H1 (cell line): ENCODE measurements at regions not wholly inside any gene's neighbourhood (a gene's known extent, or its start where the extent isn't known, plus 50 kb on each side); places are given as distances from the start of the nearest gene placed in this dataset.

Experiments used
- CEBPB ChIP-seq: IDR thresholded peaks from 2 replicates; pipeline ENCODE4 v1.6.1; 2012; ENCODE audit warnings: low read depth, low read length
- CHD7 ChIP-seq: fragments of 300-600 bp; sonication (generic); IDR thresholded peaks from 2 replicates; pipeline ENCODE4 v1.7.1; 2012; ENCODE audit warnings: low read length, moderate library complexity, mild to moderate bottlenecking, inconsistent platforms; ENCODE audit not compliant: insufficient replicate concordance
- CTCF ChIP-seq, 3 experiments: IDR thresholded peaks; 1 replicate in 2 of 3; 2 replicates in 1 of 3; pipeline versions ENCODE4 v1.5.1 to v1.6.1; 2011; ENCODE audit warnings: low read length in 3 of 3, mild to moderate bottlenecking in 3 of 3, inconsistent platforms in 2 of 3, low read depth in 1 of 3, moderate library complexity in 1 of 3; ENCODE audit not compliant: insufficient read depth in 1 of 3; ENCODE audit errors: control extremely low read depth in 1 of 3
- RAD21 ChIP-seq, 2 experiments: IDR thresholded peaks in 1 of 2; conservative IDR thresholded peaks in 1 of 2; 2 replicates each; pipeline ENCODE4 v1.6.1; 2011; ENCODE audit warnings: low read depth in 2 of 2, low read length in 2 of 2, improper control_type of control experiment in 1 of 2, inconsistent platforms in 1 of 2, mild to moderate bottlenecking in 1 of 2, moderate library complexity in 1 of 2
- TAF1 ChIP-seq: IDR thresholded peaks from 2 replicates; pipeline ENCODE4 v1.6.1; 2011; ENCODE audit warnings: mild to moderate bottlenecking, low read depth, low read length
- TF ChIP-seq, protein P1 (sequence below): IDR thresholded peaks from 2 replicates; pipeline ENCODE4 v1.6.1; 2012; ENCODE audit warnings: inconsistent platforms

- TF ChIP-seq CHD7 (no peak), CEBPB (no peak), RAD21 (IDR thresholded peaks at IDR 0.05 in 1 of 2, conservative IDR thresholded peaks at IDR 0.05 in 1 of 2; ENCODE audit: low read depth in 2 of 2, low read length in 2 of 2) (no peak), TAF1 (no peak), CTCF (IDR thresholded peaks at IDR 0.05; ENCODE audit: control extremely low read depth in 1 of 3, insufficient read depth in 1 of 3, low read depth in 1 of 3, low read length in 3 of 3) (no peak)
- TF ChIP-seq, protein P1, sequence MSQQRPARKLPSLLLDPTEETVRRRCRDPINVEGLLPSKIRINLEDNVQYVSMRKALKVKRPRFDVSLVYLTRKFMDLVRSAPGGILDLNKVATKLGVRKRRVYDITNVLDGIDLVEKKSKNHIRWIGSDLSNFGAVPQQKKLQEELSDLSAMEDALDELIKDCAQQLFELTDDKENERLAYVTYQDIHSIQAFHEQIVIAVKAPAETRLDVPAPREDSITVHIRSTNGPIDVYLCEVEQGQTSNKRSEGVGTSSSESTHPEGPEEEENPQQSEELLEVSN = no peak
Observed at GRCh38 chr18:47500930-47501329, 249.5 kb upstream of the SKOR2 start (continued).
